HCT116 (cell line): ENCODE measurements at regions not wholly inside any gene's neighbourhood (a gene's known extent, or its start where the extent isn't known, plus 50 kb on each side); places are given as distances from the start of the nearest gene placed in this dataset.
A peak's percentile ranks its signal among the peaks of the same experiment; 100 is the strongest.

Source experiments
- ATAC-seq: fragments of 200-7000 bp; cut with Tn5 transposase; 2 replicates; pipeline ENCODE4 v1.9.1; 2020; ENCODE audit warnings: mild to moderate bottlenecking, moderate library complexity
- BruUV-seq: library from RNA; stranded (reverse); fragments of 400-500 nt; replicated peaks from 2 replicates; lab custom pipeline; 2021; lab: Mats Ljungman, UMichigan
- CTCF ChIA-PET: fragments of 300-600 bp; sonication (Branson Sonifier 250); formaldehyde crosslinking; loops from one replicate; lab custom pipeline; 2021; ENCODE audit warnings: antibody characterized with exemption; lab: Charles Lee
- POLR2A ChIA-PET: fragments of 300-600, 350-600 bp; sonication (Branson Sonifier 250); formaldehyde crosslinking; loops from one replicate; lab custom pipeline; 2021; ENCODE audit warnings: antibody characterized with exemption; lab: Charles Lee
- RAD21 ChIA-PET, 2 experiments: fragments of 300-600 bp; sonication (Branson Sonifier 250); formaldehyde crosslinking; loops; one replicate each; lab custom pipeline; 2023; ENCODE audit warnings: low total read pairs in 2 of 2; ENCODE audit not compliant: uncharacterized antibody in 2 of 2, unreplicated experiment in 2 of 2, low non-redundant PET in 1 of 2; lab: Charles Lee
- DNase-seq: peaks from one replicate; pipeline ENCODE4 v3.0.0-alpha.2; 2010; ENCODE audit warnings: low read depth, low spot score
- H2AFZ ChIP-seq: fragments of 200-600 bp; shearing (Covaris generic), sonication (generic); 2 replicates; pipeline ENCODE4 v1.6.1; 2017; ENCODE audit warnings: low read depth, mixed run types, mixed read lengths, antibody characterized with exemption, low read length; ENCODE audit not compliant: poor library complexity, severe bottlenecking
- H3K27ac ChIP-seq: 2 replicates; pipeline ENCODE4 v1.5.1; 2012; ENCODE audit warnings: low read depth, low read length
- H3K27me3 ChIP-seq: fragments of 200-600 bp; sonication (generic); 2 replicates; pipeline ENCODE4 v1.6.1; 2016; ENCODE audit warnings: mixed run types, low read length, mixed read lengths; ENCODE audit not compliant: insufficient read depth
- H3K36me3 ChIP-seq, 2 experiments: fragments of 200-500 bp in 1 of 2; fragments of 200-600 bp in 1 of 2; sonication (Bioruptor generic) in 1 of 2; sonication (generic) in 1 of 2; 2 replicates each; pipeline versions ENCODE4 v1.5.1 to v1.6.1; 2014 to 2016; ENCODE audit warnings: low read length in 2 of 2, inconsistent platforms in 1 of 2, mixed read lengths in 1 of 2, mixed run types in 1 of 2; ENCODE audit not compliant: insufficient read depth in 2 of 2, control insufficient read depth in 1 of 2
- H3K4me1 ChIP-seq, 2 experiments: fragments of 200-600 bp in 1 of 2; sonication (generic) in 1 of 2; 2 replicates each; pipeline versions ENCODE4 v1.5.1 to v1.6.1; 2012 to 2017; ENCODE audit warnings: low read length in 2 of 2, inconsistent platforms in 1 of 2, mild to moderate bottlenecking in 1 of 2, mixed read lengths in 1 of 2, mixed run types in 1 of 2, moderate library complexity in 1 of 2; ENCODE audit not compliant: insufficient read depth in 2 of 2, control insufficient read depth in 1 of 2
- H3K4me2 ChIP-seq: fragments of 200-600 bp; sonication (generic); 2 replicates; pipeline ENCODE4 v1.6.1; 2017; ENCODE audit warnings: mixed run types, low read length, mixed read lengths
- H3K4me3 ChIP-seq, 2 experiments: fragments of 200-600 bp in 1 of 2; sonication (generic) in 1 of 2; replicated peaks in 1 of 2; 2 replicates each; pipeline ENCODE4 v1.5.1; 2011 to 2016; ENCODE audit warnings: low read length in 2 of 2, control low read depth in 1 of 2, low read depth in 1 of 2, mild to moderate bottlenecking in 1 of 2, mixed read lengths in 1 of 2, mixed run types in 1 of 2
- H3K79me2 ChIP-seq: fragments of 200-600 bp; sonication (generic); 2 replicates; pipeline ENCODE4 v1.6.1; 2017; ENCODE audit warnings: mild to moderate bottlenecking, mixed run types, low read length, moderate library complexity, mixed read lengths; ENCODE audit not compliant: insufficient read depth
- H3K9ac ChIP-seq: fragments of 200-600 bp; sonication (generic); 2 replicates; pipeline ENCODE4 v1.6.1; 2016; ENCODE audit warnings: low read length, mixed read lengths
- H3K9me2 ChIP-seq: fragments of 200-600 bp; sonication (generic), shearing (Covaris generic); 2 replicates; pipeline ENCODE4 v1.6.1; 2017; ENCODE audit warnings: mixed run types, mild to moderate bottlenecking, moderate library complexity; ENCODE audit not compliant: insufficient read depth
- H3K9me3 ChIP-seq, 2 experiments: fragments of 200-500 bp in 1 of 2; fragments of 200-600 bp in 1 of 2; sonication (Bioruptor generic) in 1 of 2; sonication (generic) in 1 of 2; 2 replicates each; pipeline ENCODE4 v1.6.1; 2014 to 2017; ENCODE audit warnings: low read length in 2 of 2, mixed read lengths in 2 of 2, inconsistent platforms in 1 of 2, low read depth in 1 of 2, mild to moderate bottlenecking in 1 of 2, mixed run types in 1 of 2, moderate library complexity in 1 of 2; ENCODE audit not compliant: control insufficient read depth in 1 of 2, insufficient read depth in 1 of 2
- H4K20me1 ChIP-seq: fragments of 200-600 bp; sonication (generic), shearing (Covaris generic); 2 replicates; pipeline ENCODE4 v1.6.1; 2017; ENCODE audit warnings: mixed run types, mild to moderate bottlenecking, moderate library complexity; ENCODE audit not compliant: insufficient read depth
- ELF1 ChIP-seq: IDR thresholded peaks from 2 replicates; pipeline ENCODE4 v1.6.1; 2012; ENCODE audit warnings: low read depth, borderline replicate concordance
- JUND ChIP-seq: IDR thresholded peaks from 2 replicates; pipeline ENCODE4 v1.6.1; 2012
- MAX ChIP-seq: IDR thresholded peaks from 2 replicates; pipeline ENCODE4 v1.6.1; 2012
- POLR2A ChIP-seq: IDR thresholded peaks from 2 replicates; pipeline ENCODE4 v1.7.0; 2011; ENCODE audit warnings: borderline replicate concordance; ENCODE audit not compliant: insufficient read depth, insufficient read length; ENCODE audit errors: extremely low read depth
- POLR2AphosphoS5 ChIP-seq: IDR thresholded peaks from 2 replicates; pipeline ENCODE4 v1.6.1; 2011; ENCODE audit warnings: mild to moderate bottlenecking, low read depth, low read length, moderate library complexity
- REST ChIP-seq: IDR thresholded peaks from 2 replicates; pipeline ENCODE4 v1.6.1; 2012; ENCODE audit warnings: low read depth
- SRF ChIP-seq: IDR thresholded peaks from 2 replicates; pipeline ENCODE4 v1.6.1; 2012; ENCODE audit warnings: low read depth
- TCF7L2 ChIP-seq: IDR thresholded peaks from 2 replicates; pipeline ENCODE4 v1.7.0; 2011; ENCODE audit warnings: borderline replicate concordance, inconsistent platforms; ENCODE audit not compliant: insufficient read depth, insufficient read length; ENCODE audit errors: extremely low read depth
- ZBTB33 ChIP-seq: IDR thresholded peaks from 2 replicates; pipeline ENCODE4 v1.6.1; 2011; ENCODE audit warnings: mild to moderate bottlenecking, low read length, moderate library complexity; ENCODE audit not compliant: insufficient replicate concordance; ENCODE audit errors: extremely low read depth
- intact Hi-C: fragments of 100-400 bp; cut with micrococcal nuclease; formaldehyde crosslinking; loops from 2 replicates; pipeline ENCODE4 v1.10.0; 2022

DNA sequence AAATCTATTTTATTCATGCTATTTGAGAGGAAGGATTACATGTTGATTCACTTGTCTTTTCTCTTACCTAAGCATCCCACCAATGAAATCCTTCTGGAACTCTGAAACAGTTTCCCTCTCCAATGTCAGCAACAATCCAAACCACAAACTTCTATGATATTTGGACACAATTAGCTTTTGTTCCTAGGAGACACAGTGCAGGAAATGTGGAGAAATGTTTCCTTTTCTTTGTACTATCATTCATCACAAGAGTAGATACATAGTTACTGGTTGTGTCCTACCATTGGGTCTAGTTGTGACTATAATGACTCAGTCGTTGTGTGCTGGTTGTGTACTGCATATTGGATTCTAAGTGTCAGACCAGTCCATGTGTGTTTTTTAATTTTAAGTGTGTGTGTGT is 156.8 kb upstream of the MAGI2 start:
- Histone ChIP-seq H3K4me2 (no peak overlapping the region), H4K20me1 (no peaks in the 10 kb centered on the region), H3K4me3 (no peak overlapping the region), H3K9ac (no peak overlapping the region), H3K27ac (no peak overlapping the region), H3K79me2 (no peaks in the 10 kb centered on the region), H2AFZ (peak overlapping the region; percentile 30), H3K9me3 (no peaks in the 10 kb centered on the region), H3K4me1 (no peaks in the 10 kb centered on the region), H3K27me3 (no peaks in the 10 kb centered on the region), H3K9me2 (no peaks in the 10 kb centered on the region; the same call in 1 of the 2 replicates), H3K36me3 (no peaks in the 10 kb centered on the region)
- TF ChIP-seq TCF7L2 (no peak), MAX (no peak), REST (no peak), POLR2A (no peak), ELF1 (no peak), POLR2AphosphoS5 (no peak), SRF (no peak), ZBTB33 (no peak), JUND (no peak)
- DNase-seq (no peak), ATAC-seq (no peak)
- BruUV-seq = no TSS peak
- ChIA-PET RAD21 (no interaction called here), CTCF (no interaction called here), POLR2A (no interaction called here)
- intact Hi-C loops = no loop called here
